ENCODE measurements at regions not wholly inside any gene's neighbourhood (a gene's known extent, or its start where the extent isn't known, plus 50 kb on each side); places are given as distances from the start of the nearest gene placed in this dataset.

DNA sequence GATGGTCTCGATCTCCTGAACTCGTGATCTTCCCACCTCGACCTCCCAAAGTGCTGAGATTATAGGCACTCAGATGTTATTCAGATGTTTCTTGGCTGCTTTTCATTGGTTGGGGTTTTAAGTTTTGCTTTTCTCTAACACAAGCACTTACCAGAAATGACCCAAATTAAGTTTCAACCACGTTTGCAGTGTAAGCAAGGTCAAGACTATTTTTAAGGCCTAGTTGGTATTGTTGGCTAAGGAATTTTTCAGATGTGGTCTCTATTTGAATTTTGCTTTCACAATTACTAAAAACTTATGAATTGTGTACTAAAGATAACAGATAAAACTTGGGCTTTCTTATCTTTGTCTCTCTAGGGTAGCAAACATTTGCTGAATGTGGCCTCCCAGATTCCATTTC, 1756.9 kb upstream of the TENM3 start:
- no peaks in the 10 kb centered on the region for H3K9me3 ChIP-seq (ENCODE audit: severe bottlenecking)
- H3K27ac ChIP-seq, result no peak overlapping the region
- no peak for DNase-seq
- H3K36me3 ChIP-seq, result no peaks in the 10 kb centered on the region
- H3K4me3 ChIP-seq (ENCODE audit: low read depth, low read length), result no peak overlapping the region
- no peaks in the 10 kb centered on the region for H3K27me3 ChIP-seq (ENCODE audit: insufficient read depth, low read depth, severe bottlenecking)
- TF ChIP-seq, protein P1, sequence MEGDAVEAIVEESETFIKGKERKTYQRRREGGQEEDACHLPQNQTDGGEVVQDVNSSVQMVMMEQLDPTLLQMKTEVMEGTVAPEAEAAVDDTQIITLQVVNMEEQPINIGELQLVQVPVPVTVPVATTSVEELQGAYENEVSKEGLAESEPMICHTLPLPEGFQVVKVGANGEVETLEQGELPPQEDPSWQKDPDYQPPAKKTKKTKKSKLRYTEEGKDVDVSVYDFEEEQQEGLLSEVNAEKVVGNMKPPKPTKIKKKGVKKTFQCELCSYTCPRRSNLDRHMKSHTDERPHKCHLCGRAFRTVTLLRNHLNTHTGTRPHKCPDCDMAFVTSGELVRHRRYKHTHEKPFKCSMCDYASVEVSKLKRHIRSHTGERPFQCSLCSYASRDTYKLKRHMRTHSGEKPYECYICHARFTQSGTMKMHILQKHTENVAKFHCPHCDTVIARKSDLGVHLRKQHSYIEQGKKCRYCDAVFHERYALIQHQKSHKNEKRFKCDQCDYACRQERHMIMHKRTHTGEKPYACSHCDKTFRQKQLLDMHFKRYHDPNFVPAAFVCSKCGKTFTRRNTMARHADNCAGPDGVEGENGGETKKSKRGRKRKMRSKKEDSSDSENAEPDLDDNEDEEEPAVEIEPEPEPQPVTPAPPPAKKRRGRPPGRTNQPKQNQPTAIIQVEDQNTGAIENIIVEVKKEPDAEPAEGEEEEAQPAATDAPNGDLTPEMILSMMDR (IDR thresholded peaks at IDR 0.05; ENCODE audit: low read depth, low read length), result no peak

DNA sequence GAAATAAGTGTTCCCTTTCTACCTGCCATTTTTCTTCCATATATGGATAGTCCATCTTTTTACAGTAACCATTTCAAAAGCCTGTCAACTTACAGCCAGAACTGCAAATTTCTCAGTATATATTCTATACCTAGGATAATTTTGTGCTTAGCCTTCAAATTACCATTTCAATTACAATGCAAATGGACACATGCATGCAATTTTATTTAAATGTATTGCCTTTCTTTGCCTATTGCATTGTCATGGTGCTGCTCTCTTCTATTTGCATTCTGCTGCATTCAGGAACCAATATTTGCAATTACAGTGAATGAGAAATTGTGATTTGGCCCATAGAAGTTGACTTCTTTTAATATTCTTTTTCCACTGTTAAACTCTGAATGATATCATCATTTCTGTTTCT, 1753.4 kb upstream of the TENM3 start:
- no peak for DNase-seq
- H3K27ac ChIP-seq, result no peak overlapping the region
- H3K27me3 ChIP-seq (ENCODE audit: insufficient read depth, low read depth, severe bottlenecking), result no peaks in the 10 kb centered on the region

DNA sequence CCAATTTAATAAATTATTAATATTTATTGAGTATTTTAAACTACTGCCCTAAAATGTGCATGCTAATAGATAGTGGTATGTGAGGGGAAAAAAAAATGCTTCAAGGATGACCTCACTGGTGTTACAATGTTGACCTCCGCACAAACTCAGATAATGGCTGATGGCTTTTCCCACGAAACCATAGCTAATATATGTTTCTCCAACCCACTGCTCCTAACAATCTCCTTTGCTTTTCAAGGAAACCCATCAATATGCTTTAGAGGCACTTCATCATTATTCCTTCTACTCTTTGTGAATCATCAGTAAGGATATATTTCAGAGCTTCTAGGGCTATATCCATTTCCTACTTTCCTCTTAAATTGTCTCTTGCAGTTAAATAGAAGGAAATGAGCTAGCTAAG, 1752.0 kb upstream of the TENM3 start:
- TF ChIP-seq, protein P1 (IDR thresholded peaks at IDR 0.05; ENCODE audit: low read depth, low read length), result no peak
- Histone ChIP-seq H3K27ac (no peak overlapping the region), H3K4me3 (ENCODE audit: low read depth, low read length) (no peak overlapping the region), H3K9me3 (ENCODE audit: severe bottlenecking) (no peaks in the 10 kb centered on the region), H3K36me3 (no peaks in the 10 kb centered on the region), H3K27me3 (ENCODE audit: insufficient read depth, low read depth, severe bottlenecking) (no peaks in the 10 kb centered on the region)
- DNase-seq, result no peak

More for the DNA sequence above, 1753.4 kb upstream of the TENM3 start:
- TF ChIP-seq, protein P1 (IDR thresholded peaks at IDR 0.05; ENCODE audit: low read depth, low read length), result no peak
- no peak overlapping the region for H3K4me3 ChIP-seq (ENCODE audit: low read depth, low read length)
- no peaks in the 10 kb centered on the region for H3K9me3 ChIP-seq (ENCODE audit: severe bottlenecking)
- H3K36me3 ChIP-seq, result no peaks in the 10 kb centered on the region

DNA sequence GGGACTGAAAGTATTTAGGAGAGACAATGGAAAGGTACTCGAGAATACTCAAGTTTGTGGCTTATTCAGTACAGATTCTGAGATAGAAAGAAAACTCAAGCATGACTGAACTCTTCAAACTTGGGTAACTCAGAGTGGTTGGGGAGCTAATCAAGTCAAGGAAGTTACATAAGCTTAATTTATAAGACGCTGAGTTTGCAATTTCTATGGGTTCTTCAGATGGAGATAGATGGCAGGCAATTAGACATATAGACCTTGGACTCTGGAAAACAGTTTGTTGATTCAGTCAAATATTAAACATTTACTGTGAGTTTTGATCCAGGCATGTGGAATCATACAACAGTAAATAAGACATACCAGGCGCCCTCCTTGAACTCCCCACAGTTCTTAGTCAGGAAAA, 1749.9 kb upstream of the TENM3 start:
- Histone ChIP-seq H3K27me3 (ENCODE audit: insufficient read depth, low read depth, severe bottlenecking) (no peaks in the 10 kb centered on the region), H3K9me3 (ENCODE audit: severe bottlenecking) (no peaks in the 10 kb centered on the region), H3K4me3 (ENCODE audit: low read depth, low read length) (no peak overlapping the region), H3K36me3 (no peaks in the 10 kb centered on the region), H3K27ac (no peak overlapping the region)
- TF ChIP-seq, protein P1 (IDR thresholded peaks at IDR 0.05; ENCODE audit: low read depth, low read length), result no peak
- no peak for DNase-seq

DNA sequence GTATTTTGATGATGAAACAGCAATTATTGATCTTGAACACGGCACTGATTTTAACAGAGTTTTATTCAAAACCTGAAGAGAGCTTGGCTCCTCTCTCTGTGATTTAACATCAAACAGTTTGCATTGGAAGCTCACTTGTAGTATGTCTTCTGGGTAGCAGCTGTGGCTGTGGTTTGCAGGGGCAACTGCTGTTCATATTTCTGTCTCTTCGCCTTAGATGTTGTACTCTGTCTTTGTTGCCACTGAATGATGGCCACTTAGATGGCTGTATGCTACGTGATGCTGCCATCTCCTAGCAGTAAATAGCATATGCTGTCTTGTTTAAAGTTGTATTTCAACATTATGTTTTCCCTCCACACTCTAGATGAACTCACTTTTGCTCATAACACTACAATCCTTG, 1743.0 kb upstream of the TENM3 start:
- H3K9me3 ChIP-seq (ENCODE audit: severe bottlenecking), result no peaks in the 10 kb centered on the region
- H3K27me3 ChIP-seq (ENCODE audit: insufficient read depth, low read depth, severe bottlenecking), result no peaks in the 10 kb centered on the region
- TF ChIP-seq, protein P1 (IDR thresholded peaks at IDR 0.05; ENCODE audit: low read depth, low read length), result no peak
- H3K4me3 ChIP-seq (ENCODE audit: low read depth, low read length), result no peak overlapping the region
- no peaks in the 10 kb centered on the region for H3K36me3 ChIP-seq
- DNase-seq, result no peak
- no peak overlapping the region for H3K27ac ChIP-seq

DNA sequence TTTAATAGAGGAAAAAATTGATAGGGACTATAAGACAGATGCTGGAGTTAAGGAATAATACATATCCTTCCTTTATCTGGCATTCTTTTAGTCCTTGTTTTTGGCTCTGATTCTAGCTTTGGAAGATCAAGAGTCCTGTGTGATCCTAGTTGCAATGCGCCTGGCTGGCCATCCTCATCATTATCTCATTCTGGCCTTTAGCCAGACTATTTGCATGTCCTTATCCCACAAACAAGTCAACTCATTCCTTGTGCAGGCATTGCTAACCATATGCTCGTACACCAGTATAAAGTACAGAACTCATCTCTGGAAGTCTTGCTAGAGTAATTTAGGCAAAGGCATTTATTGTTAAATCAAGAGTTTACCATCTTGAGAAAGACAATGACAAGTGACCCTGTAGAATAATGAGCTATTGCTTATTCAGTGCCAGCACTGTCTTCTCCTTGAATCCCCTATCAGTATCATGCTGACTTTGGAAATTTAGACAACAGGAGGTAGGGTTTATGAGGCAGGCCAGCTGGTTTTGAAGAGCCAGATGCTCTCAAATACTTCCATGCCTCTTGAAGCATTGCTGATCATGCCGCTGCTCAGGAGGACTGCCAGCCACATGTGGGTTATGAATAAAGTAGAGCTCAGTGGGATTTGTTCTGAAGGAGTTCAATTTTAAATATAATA, 1730.3 kb upstream of the TENM3 start:
- Histone ChIP-seq H3K36me3 (no peaks in the 10 kb centered on the region), H3K4me3 (ENCODE audit: low read depth, low read length) (no peak overlapping the region), H3K27me3 (ENCODE audit: insufficient read depth, low read depth, severe bottlenecking) (no peaks in the 10 kb centered on the region), H3K9me3 (ENCODE audit: severe bottlenecking) (no peaks in the 10 kb centered on the region), H3K27ac (no peak overlapping the region)
- DNase-seq, result no peak
- TF ChIP-seq, protein P1 (IDR thresholded peaks at IDR 0.05; ENCODE audit: low read depth, low read length), result no peak
